ENCODE measurements at regions not wholly inside any gene's neighbourhood (a gene's known extent, or its start where the extent isn't known, plus 50 kb on each side); places are given as distances from the start of the nearest gene placed in this dataset.
"Not testable (repeated sequence)": the region's sequence is repeated elsewhere in the genome, so short reads cannot be mapped to it uniquely, and the experiment has no call there.

GRCh38 chr1:177669161-177669560, 300.7 kb downstream of the SEC16B start:
- no peak for DNase-seq
- TF ChIP-seq CTCF (IDR thresholded peaks at IDR 0.05) (no peak), POLR2A (IDR thresholded peaks at IDR 0.05) (no peak)
- H3K4me1 ChIP-seq, result no peaks in the 10 kb centered on the region
- no peak overlapping the region for H3K4me3 ChIP-seq
- H3K27me3 ChIP-seq, result no peaks in the 10 kb centered on the region
- no peaks in the 10 kb centered on the region for H3K36me3 ChIP-seq
- intact Hi-C loops (cut with DNase I; ENCODE audit: low total_unique reads), result no loop called here
- no peaks in the 10 kb centered on the region for H3K9me3 ChIP-seq
- H3K27ac ChIP-seq, result no peak overlapping the region

GRCh38 chr1:177665935-177666334, 303.9 kb downstream of the SEC16B start:
- Histone ChIP-seq H3K27me3 (no peaks in the 10 kb centered on the region), H3K9me3 (no peaks in the 10 kb centered on the region), H3K27ac (no peak overlapping the region), H3K4me1 (no peaks in the 10 kb centered on the region), H3K4me3 (no peak overlapping the region), H3K36me3 (no peaks in the 10 kb centered on the region)
- DNase-seq, result no peak
- no peak for TF ChIP-seq POLR2A (IDR thresholded peaks at IDR 0.05)
- no peak for TF ChIP-seq CTCF (IDR thresholded peaks at IDR 0.05)
- intact Hi-C loops (cut with DNase I; ENCODE audit: low total_unique reads), result no loop called here

- intact Hi-C loops (cut with DNase I; ENCODE audit: low total_unique reads); H3K36me3 ChIP-seq; H3K27ac ChIP-seq; H3K4me1 ChIP-seq; H3K4me3 ChIP-seq; H3K27me3 ChIP-seq; DNase-seq; H3K9me3 ChIP-seq: not testable (repeated sequence)
Observed at GRCh38 chr1:177664742-177665141, 305.1 kb downstream of the SEC16B start.

- no peak overlapping the region for H3K27ac ChIP-seq
- no peaks in the 10 kb centered on the region for H3K27me3 ChIP-seq
- H3K4me1 ChIP-seq, result no peaks in the 10 kb centered on the region
- no peaks in the 10 kb centered on the region for H3K36me3 ChIP-seq
- H3K4me3 ChIP-seq, result no peak overlapping the region
- no peak for DNase-seq
- TF ChIP-seq CTCF (IDR thresholded peaks at IDR 0.05) (no peak), POLR2A (IDR thresholded peaks at IDR 0.05) (no peak)
- no peaks in the 10 kb centered on the region for H3K9me3 ChIP-seq
- intact Hi-C loops (cut with DNase I; ENCODE audit: low total_unique reads), result no loop called here
Observed at GRCh38 chr1:177660188-177660587, 309.7 kb downstream of the SEC16B start.

GRCh38 chr1:177659281-177659680, 310.6 kb downstream of the SEC16B start:
- Histone ChIP-seq H3K27me3 (no peaks in the 10 kb centered on the region), H3K4me1 (no peaks in the 10 kb centered on the region), H3K9me3 (no peaks in the 10 kb centered on the region), H3K36me3 (no peaks in the 10 kb centered on the region), H3K4me3 (no peak overlapping the region), H3K27ac (no peak overlapping the region)
- TF ChIP-seq POLR2A (IDR thresholded peaks at IDR 0.05) (no peak), CTCF (IDR thresholded peaks at IDR 0.05) (no peak)
- DNase-seq, result no peak
- intact Hi-C loops (cut with DNase I; ENCODE audit: low total_unique reads), result no loop called here

- no peaks in the 10 kb centered on the region for H3K4me1 ChIP-seq
- no peak overlapping the region for H3K4me3 ChIP-seq
- H3K27me3 ChIP-seq, result no peaks in the 10 kb centered on the region
- H3K9me3 ChIP-seq, result no peaks in the 10 kb centered on the region
- no peak for DNase-seq
- no peaks in the 10 kb centered on the region for H3K36me3 ChIP-seq
- TF ChIP-seq CTCF (IDR thresholded peaks at IDR 0.05), result no peak
- TF ChIP-seq POLR2A (IDR thresholded peaks at IDR 0.05), result no peak
- intact Hi-C loops (cut with DNase I; ENCODE audit: low total_unique reads), result no loop called here
- H3K27ac ChIP-seq, result no peak overlapping the region
Observed at GRCh38 chr1:177656598-177656997, 313.3 kb downstream of the SEC16B start.

All from uterus (tissue), 3 donors.